Type B pancreatic cell (in vitro differentiated cells): ENCODE measurements at regions not wholly inside any gene's neighbourhood (a gene's known extent, or its start where the extent isn't known, plus 50 kb on each side); places are given as distances from the start of the nearest gene placed in this dataset.

ENCODE experiments used
- DNase-seq: peaks from one replicate; pipeline ENCODE4 v3.0.0; 2021; ENCODE audit warnings: mixed read lengths; ENCODE audit not compliant: unreplicated experiment; ENCODE audit errors: extremely low spot score
- H3K27ac Mint-ChIP-seq: 2 replicates; pipeline ENCODE4 v1.8.0; 2021; ENCODE audit warnings: mild to moderate bottlenecking, mixed read lengths
- H3K27me3 Mint-ChIP-seq: 2 replicates; pipeline ENCODE4 v1.8.0; 2021; ENCODE audit warnings: mixed read lengths
- H3K36me3 Mint-ChIP-seq: 2 replicates; pipeline ENCODE4 v1.8.0; 2021; ENCODE audit warnings: mixed read lengths
- H3K4me1 Mint-ChIP-seq: one replicate; pipeline ENCODE4 v1.8.0; 2021; ENCODE audit warnings: mixed read lengths; ENCODE audit not compliant: unreplicated experiment
- H3K4me3 Mint-ChIP-seq: 2 replicates; pipeline ENCODE4 v1.8.0; 2021; ENCODE audit warnings: mild to moderate bottlenecking, mixed read lengths
- H3K9me3 Mint-ChIP-seq: 2 replicates; pipeline ENCODE4 v1.8.0; 2021; ENCODE audit warnings: mixed read lengths
- TF ChIP-seq, protein P1 (sequence below): fragments of 200-600 bp; sonication (generic); conservative IDR thresholded peaks from 2 replicates; pipeline ENCODE4 v1.5.0; 2021; ENCODE audit warnings: antibody characterized with exemption, mild to moderate bottlenecking

DNA sequence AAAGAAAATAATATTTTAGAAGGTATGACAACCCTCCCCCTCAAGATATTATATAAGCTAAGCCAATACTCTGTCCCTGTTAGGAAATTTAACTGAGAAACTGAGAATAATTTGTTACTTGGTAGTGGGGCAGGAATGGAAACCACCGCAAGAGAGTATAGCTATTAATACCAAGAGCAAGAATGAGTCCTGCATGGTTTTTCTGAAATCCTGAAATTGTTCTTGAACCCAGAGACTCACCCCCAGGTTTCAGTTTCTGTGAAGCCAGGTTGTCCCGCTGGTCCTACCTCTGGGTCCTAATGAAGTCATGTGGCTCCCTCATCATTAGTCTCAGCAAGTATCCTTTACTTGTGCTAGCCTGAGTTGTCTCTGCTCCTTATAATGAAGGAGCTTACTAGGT is 671.0 kb upstream of the ACVR2A start:
- H3K9me3 Mint-ChIP-seq = peaks cover 4% of the 10 kb centered on the region
- H3K27me3 Mint-ChIP-seq = peaks cover 3% of the 10 kb centered on the region
- H3K27ac Mint-ChIP-seq = no peak overlapping the region
- peaks cover 4% of the 10 kb centered on the region for H3K4me1 Mint-ChIP-seq
- TF ChIP-seq, protein P1, sequence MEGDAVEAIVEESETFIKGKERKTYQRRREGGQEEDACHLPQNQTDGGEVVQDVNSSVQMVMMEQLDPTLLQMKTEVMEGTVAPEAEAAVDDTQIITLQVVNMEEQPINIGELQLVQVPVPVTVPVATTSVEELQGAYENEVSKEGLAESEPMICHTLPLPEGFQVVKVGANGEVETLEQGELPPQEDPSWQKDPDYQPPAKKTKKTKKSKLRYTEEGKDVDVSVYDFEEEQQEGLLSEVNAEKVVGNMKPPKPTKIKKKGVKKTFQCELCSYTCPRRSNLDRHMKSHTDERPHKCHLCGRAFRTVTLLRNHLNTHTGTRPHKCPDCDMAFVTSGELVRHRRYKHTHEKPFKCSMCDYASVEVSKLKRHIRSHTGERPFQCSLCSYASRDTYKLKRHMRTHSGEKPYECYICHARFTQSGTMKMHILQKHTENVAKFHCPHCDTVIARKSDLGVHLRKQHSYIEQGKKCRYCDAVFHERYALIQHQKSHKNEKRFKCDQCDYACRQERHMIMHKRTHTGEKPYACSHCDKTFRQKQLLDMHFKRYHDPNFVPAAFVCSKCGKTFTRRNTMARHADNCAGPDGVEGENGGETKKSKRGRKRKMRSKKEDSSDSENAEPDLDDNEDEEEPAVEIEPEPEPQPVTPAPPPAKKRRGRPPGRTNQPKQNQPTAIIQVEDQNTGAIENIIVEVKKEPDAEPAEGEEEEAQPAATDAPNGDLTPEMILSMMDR = no peak
- DNase-seq = no peak
- no peaks in the 10 kb centered on the region for H3K36me3 Mint-ChIP-seq
- no peak overlapping the region for H3K4me3 Mint-ChIP-seq

DNA sequence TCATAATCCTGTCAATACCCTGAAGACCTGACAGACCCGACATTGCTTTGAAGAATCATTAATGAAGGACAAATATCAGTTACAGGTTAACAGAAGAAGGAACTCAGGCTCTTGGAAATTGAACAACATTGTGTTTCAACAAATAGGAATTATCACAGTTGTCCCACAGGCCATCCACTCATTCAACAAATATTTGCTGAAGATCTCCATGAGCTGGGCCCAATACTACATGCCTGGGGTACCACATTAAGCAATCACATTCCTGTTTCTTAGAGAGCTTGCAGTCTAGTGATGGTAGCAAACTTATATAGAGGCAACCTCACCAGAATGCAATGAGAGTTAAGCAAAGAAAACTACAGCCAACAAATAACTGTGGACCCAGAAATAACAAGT is 671.6 kb upstream of the ACVR2A start:
- no peaks in the 10 kb centered on the region for H3K36me3 Mint-ChIP-seq
- peaks cover 4% of the 10 kb centered on the region for H3K4me1 Mint-ChIP-seq
- H3K27ac Mint-ChIP-seq = no peak overlapping the region
- no peak overlapping the region for H3K4me3 Mint-ChIP-seq
- TF ChIP-seq, protein P1 = no peak
- DNase-seq = no peak
- no peaks in the 10 kb centered on the region for H3K9me3 Mint-ChIP-seq
- H3K27me3 Mint-ChIP-seq = peaks cover 3% of the 10 kb centered on the region

DNA sequence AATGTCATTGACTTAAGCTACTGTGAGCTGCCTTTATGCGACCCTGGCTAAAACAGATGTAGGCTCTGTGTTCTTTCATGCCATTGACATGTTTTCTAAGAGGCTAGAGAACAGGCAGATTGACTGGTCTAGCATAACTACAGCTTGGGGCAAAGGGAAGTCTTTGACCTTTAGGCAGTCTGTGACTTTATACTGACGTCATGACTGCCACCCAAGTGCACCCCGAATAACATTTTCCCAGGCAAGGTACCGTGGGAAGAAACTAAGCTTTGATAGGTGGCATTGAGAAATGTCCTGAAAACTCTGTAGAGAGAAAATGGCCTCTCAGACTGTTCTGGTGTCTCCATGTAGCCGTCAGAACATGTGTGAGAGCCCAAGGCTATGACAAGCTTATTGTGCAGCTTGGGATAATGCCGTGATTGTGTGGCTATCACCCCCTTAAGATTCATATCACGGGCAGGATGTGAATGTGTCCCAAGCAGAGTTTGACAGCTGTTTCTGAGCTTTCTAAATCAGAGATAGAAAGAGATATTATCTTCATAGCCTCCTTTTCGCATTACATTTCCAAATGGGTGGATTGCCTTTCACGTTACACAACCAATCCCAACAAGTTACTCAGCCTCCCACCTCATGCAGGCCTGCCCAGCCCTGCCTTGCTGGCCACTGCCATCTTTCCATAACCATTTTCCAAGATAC is 672.2 kb upstream of the ACVR2A start:
- Mint-ChIP-seq H3K9me3 (no peaks in the 10 kb centered on the region), H3K27me3 (peaks cover 3% of the 10 kb centered on the region), H3K4me3 (no peak overlapping the region), H3K4me1 (peaks cover 4% of the 10 kb centered on the region), H3K27ac (no peak overlapping the region), H3K36me3 (no peaks in the 10 kb centered on the region)
- DNase-seq = no peak
- TF ChIP-seq, protein P1 = no peak

DNA sequence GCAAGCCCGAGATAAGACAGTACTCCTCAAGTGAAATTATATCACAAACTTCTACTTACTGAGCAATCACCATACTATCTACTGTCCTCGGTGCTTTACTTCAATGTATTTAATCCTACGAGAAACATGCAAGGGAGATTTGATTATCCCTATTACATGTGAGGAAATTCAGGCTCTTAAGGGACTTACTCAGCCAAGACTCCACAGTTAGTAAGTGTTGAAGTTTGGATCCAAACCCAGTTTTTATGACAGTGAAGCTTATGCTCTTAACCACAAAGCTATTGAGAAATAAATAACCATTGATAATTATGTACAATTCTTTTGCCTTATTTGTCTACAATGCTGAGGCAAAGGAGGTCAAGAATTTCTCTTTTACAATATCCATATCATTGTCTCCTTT is 672.9 kb upstream of the ACVR2A start:
- no peak for DNase-seq
- peaks cover 3% of the 10 kb centered on the region for H3K27me3 Mint-ChIP-seq
- TF ChIP-seq, protein P1 = no peak

DNA sequence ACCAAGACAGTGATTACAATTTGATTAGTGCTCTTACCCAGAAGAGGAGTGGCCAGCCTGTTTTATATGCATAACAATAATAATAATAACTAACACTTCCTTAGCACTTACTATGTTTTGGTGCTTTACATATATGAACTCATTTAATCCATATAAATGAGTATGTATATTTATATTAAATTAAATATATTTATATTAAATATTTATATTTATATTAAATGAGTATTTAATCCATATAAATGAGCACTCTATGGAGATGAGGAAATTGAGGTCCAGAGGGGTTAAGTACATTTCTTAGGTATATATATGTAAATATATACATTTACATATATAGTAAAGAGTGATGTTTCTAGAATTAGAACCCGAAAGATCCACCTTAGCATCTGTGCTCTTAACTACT is 673.9 kb upstream of the ACVR2A start:
- no peak for DNase-seq
- no peak overlapping the region for H3K4me3 Mint-ChIP-seq
- H3K36me3 Mint-ChIP-seq = no peaks in the 10 kb centered on the region
- TF ChIP-seq, protein P1 = no peak
- no peak overlapping the region for H3K27ac Mint-ChIP-seq
- peaks cover 3% of the 10 kb centered on the region for H3K27me3 Mint-ChIP-seq
- no peaks in the 10 kb centered on the region for H3K9me3 Mint-ChIP-seq
- peaks cover 4% of the 10 kb centered on the region for H3K4me1 Mint-ChIP-seq

More for the DNA sequence above, 672.9 kb upstream of the ACVR2A start:
- Mint-ChIP-seq H3K36me3 (no peaks in the 10 kb centered on the region), H3K4me1 (peaks cover 4% of the 10 kb centered on the region), H3K27ac (no peak overlapping the region), H3K4me3 (no peak overlapping the region), H3K9me3 (no peaks in the 10 kb centered on the region)
